CD4-positive, alpha-beta T cell treated with Interleukin-6 at 100 ng/mL for 8 hours (primary cell): ENCODE measurements at regions not wholly inside any gene's neighbourhood (a gene's known extent, or its start where the extent isn't known, plus 50 kb on each side); places are given as distances from the start of the nearest gene placed in this dataset.

Source experiments
- DNase-seq: peaks from one replicate; pipeline ENCODE4 v3.0.0-alpha.2; 2020; ENCODE audit warnings: mixed read lengths, low spot score

GRCh38 chr3:159821110-159821509 is 167.5 kb upstream of the IL12A start:
- no peak for DNase-seq

GRCh38 chr3:159821736-159822135 is 166.9 kb upstream of the IL12A start:
- no peak for DNase-seq

- DNase-seq = no peak
Observed at GRCh38 chr3:159823780-159824179, 164.9 kb upstream of the IL12A start.

- DNase-seq = no peak
Observed at GRCh38 chr3:159824333-159824732, 164.3 kb upstream of the IL12A start.

GRCh38 chr3:159825216-159825854 is 163.3 kb upstream of the IL12A start:
- DNase-seq = no peak

GRCh38 chr3:159828542-159828943 is 160.1 kb upstream of the IL12A start:
- DNase-seq = no peak

- no peak for DNase-seq
Observed at GRCh38 chr3:159829056-159829455, 159.6 kb upstream of the IL12A start.

GRCh38 chr3:159829539-159830227 is 159.0 kb upstream of the IL12A start:
- no peak for DNase-seq

GRCh38 chr3:159830523-159831154 is 158.0 kb upstream of the IL12A start:
- DNase-seq = no peak

GRCh38 chr3:159831466-159831865 is 157.2 kb upstream of the IL12A start:
- no peak for DNase-seq

- no peak for DNase-seq
Observed at GRCh38 chr3:159832024-159832423, 156.6 kb upstream of the IL12A start.

GRCh38 chr3:159835126-159835525 is 153.5 kb upstream of the IL12A start:
- no peak for DNase-seq

- no peak for DNase-seq
Observed at GRCh38 chr3:159837725-159838124, 150.9 kb upstream of the IL12A start.

- no peak for DNase-seq
Observed at GRCh38 chr3:159838938-159839337, 149.7 kb upstream of the IL12A start.

GRCh38 chr3:159839561-159840379 is 148.9 kb upstream of the IL12A start, which contains the start of gene SCHIP1:
Gene SCHIP1, plus strand, starts transcription at chr3:159839861.
- no peak for DNase-seq

- no peak for DNase-seq
Observed at GRCh38 chr3:159840703-159841299, 147.8 kb upstream of the IL12A start.

GRCh38 chr3:159841766-159842165 is 146.9 kb upstream of the IL12A start:
- DNase-seq = no peak

- no peak for DNase-seq
Observed at GRCh38 chr3:159843840-159844730, 144.6 kb upstream of the IL12A start.

- no peak for DNase-seq
Observed at GRCh38 chr3:159844801-159845261, 143.8 kb upstream of the IL12A start.

- DNase-seq = no peak
Observed at GRCh38 chr3:159845737-159846136, 142.9 kb upstream of the IL12A start.

GRCh38 chr3:159846255-159846654 is 142.4 kb upstream of the IL12A start:
- no peak for DNase-seq
